ENCODE measurements at regions not wholly inside any gene's neighbourhood (a gene's known extent, or its start where the extent isn't known, plus 50 kb on each side); places are given as distances from the start of the nearest gene placed in this dataset.

- no peak for TF ChIP-seq POLR2A (IDR thresholded peaks at IDR 0.05)
- no peak for TF ChIP-seq CTCF (IDR thresholded peaks at IDR 0.05)
These were observed 166.3 kb upstream of the NR5A2 start for GRCh38 chr1:199861020-199861795.

Data from thyroid gland (tissue), 4 donors.